GM12864 (cell line): ENCODE measurements at regions not wholly inside any gene's neighbourhood (a gene's known extent, or its start where the extent isn't known, plus 50 kb on each side); places are given as distances from the start of the nearest gene placed in this dataset.
"Not testable (repeated sequence)": the region's sequence is repeated elsewhere in the genome, so short reads cannot be mapped to it uniquely, and the experiment has no call there.

Source experiments
- DNase-seq: peaks from one replicate; pipeline ENCODE4 v3.0.0-alpha.2; 2011; ENCODE audit warnings: low read depth
- H3K4me3 ChIP-seq: 2 replicates; pipeline ENCODE4 v1.5.1; 2011; ENCODE audit warnings: mild to moderate bottlenecking, low read depth, low read length, control low read depth
- CTCF ChIP-seq: IDR thresholded peaks from 2 replicates; pipeline ENCODE4 v1.5.1; 2011; ENCODE audit warnings: low read depth, mild to moderate bottlenecking, moderate library complexity, low read length, control low read depth, inconsistent platforms; ENCODE audit errors: missing control alignments

DNA sequence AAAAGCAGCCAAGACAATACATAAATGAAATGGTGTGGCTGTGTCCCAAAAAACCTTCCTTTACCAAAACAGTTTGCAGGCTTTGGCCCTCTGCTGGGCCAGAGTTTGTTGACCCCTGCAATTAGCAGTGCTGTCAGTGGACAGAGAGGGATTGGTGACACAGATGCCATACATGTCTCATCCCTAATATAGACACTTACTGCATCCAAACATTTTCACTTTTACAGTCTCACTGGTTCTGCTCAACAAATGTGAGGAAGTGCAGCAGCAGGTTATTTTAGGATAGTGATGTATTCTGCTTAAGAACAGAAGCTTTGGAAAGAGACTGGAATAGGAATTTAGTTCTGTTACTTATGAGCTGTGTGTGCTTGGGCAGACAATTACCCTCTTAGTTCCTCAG lies 462.8 kb upstream of the LRRC7 start:
- H3K4me3 ChIP-seq = no peak overlapping the region
- no peak for TF ChIP-seq CTCF
- DNase-seq = no peak

DNA sequence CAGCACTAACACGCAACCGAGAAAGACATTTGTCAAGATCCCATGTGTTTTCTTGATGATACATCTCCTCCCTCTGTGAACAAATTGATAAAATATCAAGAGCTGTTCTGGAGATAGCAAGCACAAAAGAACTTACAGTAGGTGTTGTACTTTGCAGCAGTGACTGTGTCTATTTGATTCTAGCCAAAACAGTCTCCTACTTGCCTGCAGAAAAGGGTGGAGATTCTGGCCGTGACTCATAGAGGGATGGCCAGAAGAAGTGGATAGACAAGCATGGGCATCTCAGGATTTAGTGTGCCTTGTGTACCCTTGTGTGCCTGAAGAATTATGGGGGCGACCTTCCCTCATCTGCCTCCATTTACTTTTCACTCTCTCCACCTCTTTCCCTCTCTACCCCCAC lies 458.4 kb upstream of the LRRC7 start:
- DNase-seq = no peak

GRCh38 chr1:69110851-69111250 lies 456.9 kb upstream of the LRRC7 start:
- no peak for TF ChIP-seq CTCF
- DNase-seq = no peak
- no peak overlapping the region for H3K4me3 ChIP-seq

More for the DNA sequence above, 458.4 kb upstream of the LRRC7 start:
- TF ChIP-seq CTCF = no peak
- no peak overlapping the region for H3K4me3 ChIP-seq

DNA sequence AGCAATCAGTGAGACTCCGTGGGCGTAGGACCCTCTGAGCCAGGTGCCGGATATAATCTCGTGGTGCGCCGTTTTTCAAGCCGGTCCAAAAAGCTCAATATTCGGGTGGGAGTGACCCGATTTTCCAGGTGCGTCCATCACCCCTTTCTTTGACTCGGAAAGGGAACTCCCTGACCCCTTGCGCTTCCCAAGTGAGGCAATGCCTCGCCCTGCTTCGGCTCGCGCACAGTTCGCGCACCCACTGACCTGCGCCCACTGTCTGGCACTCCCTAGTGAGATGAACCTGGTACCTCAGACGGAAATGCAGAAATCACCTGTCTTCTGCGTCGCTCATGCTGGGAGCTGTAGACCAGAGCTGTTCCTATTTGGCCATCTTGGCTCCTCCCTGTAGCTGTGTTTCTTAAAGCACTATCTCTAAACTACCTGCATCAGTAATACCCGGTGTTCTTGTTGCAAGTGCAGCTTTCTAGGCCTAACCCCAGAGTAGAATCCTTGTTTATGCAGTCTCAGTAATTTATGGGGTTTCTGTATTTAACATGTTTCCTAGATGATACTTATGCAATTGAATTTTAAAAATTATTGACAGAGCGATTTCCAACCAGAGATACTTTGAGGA lies 447.5 kb upstream of the LRRC7 start:
- not testable (repeated sequence) for H3K4me3 ChIP-seq, DNase-seq

DNA sequence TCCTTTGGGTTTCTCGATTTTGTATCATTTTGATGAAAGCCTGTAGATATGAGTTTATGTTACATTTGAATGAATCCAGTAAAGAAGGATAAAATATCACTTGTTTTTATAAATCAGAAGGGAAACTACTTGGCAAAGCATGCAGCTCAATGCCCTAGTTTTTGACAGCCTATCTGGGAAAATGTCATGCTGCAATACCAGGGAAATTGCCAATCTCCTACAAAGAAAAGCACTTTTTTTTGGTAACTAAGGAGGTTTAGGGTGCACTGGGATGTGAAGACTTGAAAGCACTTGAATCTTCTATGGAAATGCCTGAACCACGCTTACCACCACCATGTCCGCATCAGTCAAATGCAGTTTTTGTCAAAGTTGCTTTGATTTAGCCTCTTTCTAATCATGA lies 446.9 kb upstream of the LRRC7 start:
- no peak for TF ChIP-seq CTCF
- no peak for DNase-seq
- H3K4me3 ChIP-seq = no peak overlapping the region

DNA sequence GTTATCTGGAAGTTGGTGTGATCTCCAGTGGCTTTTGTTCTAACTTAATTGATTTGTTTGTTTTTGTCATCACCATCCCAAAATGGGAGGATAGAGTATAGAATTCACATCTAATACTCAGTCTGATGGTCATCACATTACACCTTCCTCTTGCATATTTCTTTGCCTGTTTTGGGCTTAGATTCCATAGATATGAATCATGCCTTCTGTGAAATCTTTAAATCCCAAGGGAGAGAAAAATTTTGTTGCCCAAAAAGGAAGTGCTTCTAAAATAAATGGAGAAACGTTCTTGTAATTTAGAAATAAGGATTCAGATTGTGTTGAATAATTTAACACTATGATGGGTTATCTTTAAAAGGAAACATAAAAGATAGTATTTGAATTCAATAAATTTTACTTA lies 446.0 kb upstream of the LRRC7 start:
- DNase-seq = no peak

DNA sequence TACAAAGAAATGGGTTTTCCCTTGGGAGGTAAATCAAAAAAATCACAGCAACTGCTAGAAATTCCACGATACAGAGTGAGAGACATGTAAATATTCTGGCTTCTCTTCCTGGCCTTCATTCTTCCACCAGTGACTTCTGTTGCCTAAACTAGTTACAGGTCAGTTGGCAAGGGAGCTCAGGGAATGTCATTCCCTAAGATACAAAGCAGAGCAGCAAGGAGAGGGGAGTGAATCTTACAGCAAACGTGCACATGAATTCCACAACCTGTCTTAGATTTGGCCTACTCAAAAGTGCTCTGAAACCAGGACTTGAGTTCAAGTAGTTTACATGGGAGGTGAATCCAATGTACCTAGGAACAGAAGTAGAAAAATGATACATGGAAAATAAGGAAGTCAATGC lies 445.3 kb upstream of the LRRC7 start:
- H3K4me3 ChIP-seq = no peak overlapping the region
- no peak for TF ChIP-seq CTCF
- no peak for DNase-seq

More for the DNA sequence above, 446.0 kb upstream of the LRRC7 start:
- no peak for TF ChIP-seq CTCF
- no peak overlapping the region for H3K4me3 ChIP-seq
